Stimulated activated naive CD4-positive, alpha-beta T cell treated with Interleukin-2 at 50 U/mL for 16 hours (primary cell): ENCODE measurements at regions not wholly inside any gene's neighbourhood (a gene's known extent, or its start where the extent isn't known, plus 50 kb on each side); places are given as distances from the start of the nearest gene placed in this dataset.

Experiments used
- DNase-seq: peaks from one replicate; lab custom pipeline; 2025; lab: John Stamatoyannopoulos, UW

- no peak for DNase-seq
These were observed 136.8 kb downstream of the ZC3H11B start for GRCh38 chr1:219476116-219476515.

- no peak for DNase-seq
These were observed 140.3 kb downstream of the ZC3H11B start for GRCh38 chr1:219472596-219472995.

GRCh38 chr1:219467524-219467923, 145.4 kb downstream of the ZC3H11B start:
- no peak for DNase-seq

GRCh38 chr1:219466766-219467165, 146.1 kb downstream of the ZC3H11B start:
- no peak for DNase-seq

GRCh38 chr1:219465212-219466093, 147.5 kb downstream of the ZC3H11B start:
- no peak for DNase-seq

GRCh38 chr1:219463636-219464035, 149.3 kb downstream of the ZC3H11B start:
- DNase-seq = no peak

GRCh38 chr1:219461981-219462400, 150.9 kb downstream of the ZC3H11B start:
- DNase-seq = no peak

- no peak for DNase-seq
These were observed 151.7 kb downstream of the ZC3H11B start for GRCh38 chr1:219460896-219461815.

- DNase-seq = no peak
These were observed 152.6 kb downstream of the ZC3H11B start for GRCh38 chr1:219460081-219460895.

GRCh38 chr1:219459351-219460080, 153.4 kb downstream of the ZC3H11B start:
- no peak for DNase-seq

- no peak for DNase-seq
These were observed 166.6 kb downstream of the ZC3H11B start for GRCh38 chr1:219446288-219446687.

GRCh38 chr1:219445864-219446263, 167.0 kb downstream of the ZC3H11B start:
- DNase-seq = no peak

- no peak for DNase-seq
These were observed 168.4 kb downstream of the ZC3H11B start for GRCh38 chr1:219444474-219444873.

- DNase-seq = no peak
These were observed 169.1 kb downstream of the ZC3H11B start for GRCh38 chr1:219443763-219444162.

GRCh38 chr1:219442611-219443061, 170.3 kb downstream of the ZC3H11B start:
- DNase-seq = no peak

GRCh38 chr1:219441884-219442283, 171.0 kb downstream of the ZC3H11B start:
- no peak for DNase-seq

GRCh38 chr1:219439376-219439775, 173.5 kb downstream of the ZC3H11B start:
- DNase-seq = no peak

- DNase-seq = no peak
These were observed 174.5 kb downstream of the ZC3H11B start for GRCh38 chr1:219438386-219438785.

- no peak for DNase-seq
These were observed 178.0 kb downstream of the ZC3H11B start for GRCh38 chr1:219434923-219435297.

- DNase-seq = no peak
These were observed 178.5 kb downstream of the ZC3H11B start for GRCh38 chr1:219434285-219434922.
